HCT116 (cell line): ENCODE measurements at regions not wholly inside any gene's neighbourhood (a gene's known extent, or its start where the extent isn't known, plus 50 kb on each side); places are given as distances from the start of the nearest gene placed in this dataset.

ENCODE experiments used
- ATAC-seq: fragments of 200-7000 bp; cut with Tn5 transposase; 2 replicates; pipeline ENCODE4 v1.9.1; 2020; ENCODE audit warnings: mild to moderate bottlenecking, moderate library complexity
- BruUV-seq: library from RNA; stranded (reverse); fragments of 400-500 nt; replicated peaks from 2 replicates; lab custom pipeline; 2021; lab: Mats Ljungman, UMichigan
- CTCF ChIA-PET: fragments of 300-600 bp; sonication (Branson Sonifier 250); formaldehyde crosslinking; loops from one replicate; lab custom pipeline; 2021; ENCODE audit warnings: antibody characterized with exemption; lab: Charles Lee
- POLR2A ChIA-PET: fragments of 300-600, 350-600 bp; sonication (Branson Sonifier 250); formaldehyde crosslinking; loops from one replicate; lab custom pipeline; 2021; ENCODE audit warnings: antibody characterized with exemption; lab: Charles Lee
- RAD21 ChIA-PET, 2 experiments: fragments of 300-600 bp; sonication (Branson Sonifier 250); formaldehyde crosslinking; loops; one replicate each; lab custom pipeline; 2023; ENCODE audit warnings: low total read pairs in 2 of 2; ENCODE audit not compliant: uncharacterized antibody in 2 of 2, unreplicated experiment in 2 of 2, low non-redundant PET in 1 of 2; lab: Charles Lee
- DNase-seq: peaks from one replicate; pipeline ENCODE4 v3.0.0-alpha.2; 2010; ENCODE audit warnings: low read depth, low spot score
- H2AFZ ChIP-seq: fragments of 200-600 bp; shearing (Covaris generic), sonication (generic); 2 replicates; pipeline ENCODE4 v1.6.1; 2017; ENCODE audit warnings: low read depth, mixed run types, mixed read lengths, antibody characterized with exemption, low read length; ENCODE audit not compliant: poor library complexity, severe bottlenecking
- H3K27ac ChIP-seq: 2 replicates; pipeline ENCODE4 v1.5.1; 2012; ENCODE audit warnings: low read depth, low read length
- H3K27me3 ChIP-seq: fragments of 200-600 bp; sonication (generic); 2 replicates; pipeline ENCODE4 v1.6.1; 2016; ENCODE audit warnings: mixed run types, low read length, mixed read lengths; ENCODE audit not compliant: insufficient read depth
- H3K36me3 ChIP-seq, 2 experiments: fragments of 200-500 bp in 1 of 2; fragments of 200-600 bp in 1 of 2; sonication (Bioruptor generic) in 1 of 2; sonication (generic) in 1 of 2; 2 replicates each; pipeline versions ENCODE4 v1.5.1 to v1.6.1; 2014 to 2016; ENCODE audit warnings: low read length in 2 of 2, inconsistent platforms in 1 of 2, mixed read lengths in 1 of 2, mixed run types in 1 of 2; ENCODE audit not compliant: insufficient read depth in 2 of 2, control insufficient read depth in 1 of 2
- H3K4me1 ChIP-seq, 2 experiments: fragments of 200-600 bp in 1 of 2; sonication (generic) in 1 of 2; 2 replicates each; pipeline versions ENCODE4 v1.5.1 to v1.6.1; 2012 to 2017; ENCODE audit warnings: low read length in 2 of 2, inconsistent platforms in 1 of 2, mild to moderate bottlenecking in 1 of 2, mixed read lengths in 1 of 2, mixed run types in 1 of 2, moderate library complexity in 1 of 2; ENCODE audit not compliant: insufficient read depth in 2 of 2, control insufficient read depth in 1 of 2
- H3K4me2 ChIP-seq: fragments of 200-600 bp; sonication (generic); 2 replicates; pipeline ENCODE4 v1.6.1; 2017; ENCODE audit warnings: mixed run types, low read length, mixed read lengths
- H3K4me3 ChIP-seq, 2 experiments: fragments of 200-600 bp in 1 of 2; sonication (generic) in 1 of 2; replicated peaks in 1 of 2; 2 replicates each; pipeline ENCODE4 v1.5.1; 2011 to 2016; ENCODE audit warnings: low read length in 2 of 2, control low read depth in 1 of 2, low read depth in 1 of 2, mild to moderate bottlenecking in 1 of 2, mixed read lengths in 1 of 2, mixed run types in 1 of 2
- H3K79me2 ChIP-seq: fragments of 200-600 bp; sonication (generic); 2 replicates; pipeline ENCODE4 v1.6.1; 2017; ENCODE audit warnings: mild to moderate bottlenecking, mixed run types, low read length, moderate library complexity, mixed read lengths; ENCODE audit not compliant: insufficient read depth
- H3K9ac ChIP-seq: fragments of 200-600 bp; sonication (generic); 2 replicates; pipeline ENCODE4 v1.6.1; 2016; ENCODE audit warnings: low read length, mixed read lengths
- H3K9me2 ChIP-seq: fragments of 200-600 bp; sonication (generic), shearing (Covaris generic); 2 replicates; pipeline ENCODE4 v1.6.1; 2017; ENCODE audit warnings: mixed run types, mild to moderate bottlenecking, moderate library complexity; ENCODE audit not compliant: insufficient read depth
- H3K9me3 ChIP-seq, 2 experiments: fragments of 200-500 bp in 1 of 2; fragments of 200-600 bp in 1 of 2; sonication (Bioruptor generic) in 1 of 2; sonication (generic) in 1 of 2; 2 replicates each; pipeline ENCODE4 v1.6.1; 2014 to 2017; ENCODE audit warnings: low read length in 2 of 2, mixed read lengths in 2 of 2, inconsistent platforms in 1 of 2, low read depth in 1 of 2, mild to moderate bottlenecking in 1 of 2, mixed run types in 1 of 2, moderate library complexity in 1 of 2; ENCODE audit not compliant: control insufficient read depth in 1 of 2, insufficient read depth in 1 of 2
- H4K20me1 ChIP-seq: fragments of 200-600 bp; sonication (generic), shearing (Covaris generic); 2 replicates; pipeline ENCODE4 v1.6.1; 2017; ENCODE audit warnings: mixed run types, mild to moderate bottlenecking, moderate library complexity; ENCODE audit not compliant: insufficient read depth
- CBX3 ChIP-seq: IDR thresholded peaks from 2 replicates; pipeline ENCODE4 v1.6.1; 2012; ENCODE audit warnings: low read depth
- EGR1 ChIP-seq: IDR thresholded peaks from 2 replicates; pipeline ENCODE4 v1.6.1; 2012; ENCODE audit warnings: low read depth
- FOSL1 ChIP-seq: IDR thresholded peaks from 2 replicates; pipeline ENCODE4 v1.6.1; 2012; ENCODE audit warnings: low read depth
- JUND ChIP-seq: IDR thresholded peaks from 2 replicates; pipeline ENCODE4 v1.6.1; 2012
- RAD21 ChIP-seq: IDR thresholded peaks from 2 replicates; pipeline ENCODE4 v1.6.1; 2012; ENCODE audit warnings: low read depth, mild to moderate bottlenecking
- SIN3A ChIP-seq: IDR thresholded peaks from 2 replicates; pipeline ENCODE4 v1.6.1; 2012; ENCODE audit warnings: low read depth
- SP1 ChIP-seq: IDR thresholded peaks from 2 replicates; pipeline ENCODE4 v1.6.1; 2012; ENCODE audit warnings: low read depth
- SRF ChIP-seq: IDR thresholded peaks from 2 replicates; pipeline ENCODE4 v1.6.1; 2012; ENCODE audit warnings: low read depth
- YY1 ChIP-seq: IDR thresholded peaks from 2 replicates; pipeline ENCODE4 v1.6.1; 2011; ENCODE audit warnings: low read length, low read depth, moderate library complexity, mild to moderate bottlenecking; ENCODE audit not compliant: insufficient replicate concordance; ENCODE audit errors: extremely low read depth
- ZFX ChIP-seq: fragments of 450-650 bp; IDR thresholded peaks from 2 replicates; pipeline ENCODE4 v1.6.1; 2017
- ZNF274 ChIP-seq: fragments of 200-500 bp; sonication (Bioruptor generic); IDR thresholded peaks from 2 replicates; pipeline ENCODE4 v1.6.1; 2014; ENCODE audit warnings: mild to moderate bottlenecking, low read depth, low read length, inconsistent platforms
- intact Hi-C: fragments of 100-400 bp; cut with micrococcal nuclease; formaldehyde crosslinking; loops from 2 replicates; pipeline ENCODE4 v1.10.0; 2022
- TF ChIP-seq, protein P1 (sequence below), 3 experiments: fragments of 200-600 bp in 1 of 3; sonication (generic) in 1 of 3; IDR thresholded peaks in 2 of 3; conservative IDR thresholded peaks in 1 of 3; 2 replicates each; pipeline ENCODE4 v1.5.1; 2012 to 2017; ENCODE audit warnings: low read depth in 2 of 3, low read length in 2 of 3, antibody characterized with exemption in 1 of 3, borderline replicate concordance in 1 of 3, control low read depth in 1 of 3, mild to moderate bottlenecking in 1 of 3, mixed read lengths in 1 of 3, mixed run types in 1 of 3, moderate library complexity in 1 of 3; ENCODE audit not compliant: insufficient read depth in 1 of 3
- TF ChIP-seq, protein P2 (sequence below): IDR thresholded peaks from 2 replicates; pipeline ENCODE4 v1.6.1; 2011; ENCODE audit warnings: mild to moderate bottlenecking, low read length, moderate library complexity; ENCODE audit not compliant: insufficient replicate concordance; ENCODE audit errors: extremely low read depth
- TF ChIP-seq, protein P3 (sequence below): IDR thresholded peaks from 2 replicates; pipeline ENCODE4 v1.6.1; 2012

DNA sequence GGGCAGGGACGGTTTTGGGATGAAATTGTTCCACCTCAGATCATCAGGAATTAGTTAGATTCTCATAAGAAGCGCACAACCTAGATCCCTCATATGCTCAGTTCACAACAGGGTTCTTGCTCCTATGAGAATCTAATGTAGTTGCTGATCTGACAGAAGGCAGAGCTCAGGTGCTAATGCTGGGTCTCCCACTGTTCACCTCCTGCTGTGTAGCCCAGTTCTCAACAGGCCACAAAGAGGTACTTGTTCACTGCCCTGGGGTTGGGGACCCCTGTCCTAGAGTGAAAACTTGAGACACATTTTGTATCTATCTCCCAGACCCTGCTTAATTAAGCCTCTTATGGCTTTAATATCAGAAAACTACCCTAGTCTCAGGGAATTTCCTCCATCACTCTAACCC is 966.0 kb downstream of the PCDH17 start (continued):
- TF ChIP-seq, protein P1, sequence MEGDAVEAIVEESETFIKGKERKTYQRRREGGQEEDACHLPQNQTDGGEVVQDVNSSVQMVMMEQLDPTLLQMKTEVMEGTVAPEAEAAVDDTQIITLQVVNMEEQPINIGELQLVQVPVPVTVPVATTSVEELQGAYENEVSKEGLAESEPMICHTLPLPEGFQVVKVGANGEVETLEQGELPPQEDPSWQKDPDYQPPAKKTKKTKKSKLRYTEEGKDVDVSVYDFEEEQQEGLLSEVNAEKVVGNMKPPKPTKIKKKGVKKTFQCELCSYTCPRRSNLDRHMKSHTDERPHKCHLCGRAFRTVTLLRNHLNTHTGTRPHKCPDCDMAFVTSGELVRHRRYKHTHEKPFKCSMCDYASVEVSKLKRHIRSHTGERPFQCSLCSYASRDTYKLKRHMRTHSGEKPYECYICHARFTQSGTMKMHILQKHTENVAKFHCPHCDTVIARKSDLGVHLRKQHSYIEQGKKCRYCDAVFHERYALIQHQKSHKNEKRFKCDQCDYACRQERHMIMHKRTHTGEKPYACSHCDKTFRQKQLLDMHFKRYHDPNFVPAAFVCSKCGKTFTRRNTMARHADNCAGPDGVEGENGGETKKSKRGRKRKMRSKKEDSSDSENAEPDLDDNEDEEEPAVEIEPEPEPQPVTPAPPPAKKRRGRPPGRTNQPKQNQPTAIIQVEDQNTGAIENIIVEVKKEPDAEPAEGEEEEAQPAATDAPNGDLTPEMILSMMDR (IDR thresholded peaks at IDR 0.05 in 2 of 3, conservative IDR thresholded peaks at IDR 0.05 in 1 of 3; ENCODE audit: borderline replicate concordance in 1 of 3, insufficient read depth in 1 of 3, low read depth in 2 of 3, low read length in 2 of 3) = no peak
- TF ChIP-seq SIN3A = no peak
- TF ChIP-seq JUND = no peak
- TF ChIP-seq SRF = no peak
- TF ChIP-seq, protein P2, sequence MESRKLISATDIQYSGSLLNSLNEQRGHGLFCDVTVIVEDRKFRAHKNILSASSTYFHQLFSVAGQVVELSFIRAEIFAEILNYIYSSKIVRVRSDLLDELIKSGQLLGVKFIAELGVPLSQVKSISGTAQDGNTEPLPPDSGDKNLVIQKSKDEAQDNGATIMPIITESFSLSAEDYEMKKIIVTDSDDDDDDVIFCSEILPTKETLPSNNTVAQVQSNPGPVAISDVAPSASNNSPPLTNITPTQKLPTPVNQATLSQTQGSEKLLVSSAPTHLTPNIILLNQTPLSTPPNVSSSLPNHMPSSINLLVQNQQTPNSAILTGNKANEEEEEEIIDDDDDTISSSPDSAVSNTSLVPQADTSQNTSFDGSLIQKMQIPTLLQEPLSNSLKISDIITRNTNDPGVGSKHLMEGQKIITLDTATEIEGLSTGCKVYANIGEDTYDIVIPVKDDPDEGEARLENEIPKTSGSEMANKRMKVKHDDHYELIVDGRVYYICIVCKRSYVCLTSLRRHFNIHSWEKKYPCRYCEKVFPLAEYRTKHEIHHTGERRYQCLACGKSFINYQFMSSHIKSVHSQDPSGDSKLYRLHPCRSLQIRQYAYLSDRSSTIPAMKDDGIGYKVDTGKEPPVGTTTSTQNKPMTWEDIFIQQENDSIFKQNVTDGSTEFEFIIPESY = no peak
- TF ChIP-seq SP1 = no peak
- TF ChIP-seq, protein P3, sequence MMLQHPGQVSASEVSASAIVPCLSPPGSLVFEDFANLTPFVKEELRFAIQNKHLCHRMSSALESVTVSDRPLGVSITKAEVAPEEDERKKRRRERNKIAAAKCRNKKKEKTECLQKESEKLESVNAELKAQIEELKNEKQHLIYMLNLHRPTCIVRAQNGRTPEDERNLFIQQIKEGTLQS = no peak
- TF ChIP-seq EGR1 = no peak
- TF ChIP-seq, all 23 proteins: peak for 0

DNA sequence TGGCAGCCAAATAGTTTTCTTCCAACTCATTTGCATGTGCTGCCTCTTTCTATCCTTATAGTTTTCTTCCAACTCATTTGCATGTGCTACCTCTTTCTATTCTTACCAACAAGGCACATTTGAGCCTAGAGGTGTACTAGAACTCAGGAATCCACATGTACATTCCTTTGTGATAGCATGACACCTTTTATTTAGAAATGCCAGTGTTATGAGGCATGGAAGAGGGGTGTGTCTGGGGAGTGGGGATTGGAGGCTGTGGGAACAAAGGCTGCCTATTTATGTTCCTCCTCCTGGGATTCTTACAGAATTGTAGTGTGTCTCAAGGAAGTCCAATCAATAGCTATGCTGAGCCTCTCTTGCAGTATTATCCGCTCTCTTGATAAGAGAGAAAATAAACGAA is 966.7 kb downstream of the PCDH17 start:
- no peaks in the 10 kb centered on the region for H3K4me1 ChIP-seq
- ChIA-PET RAD21 (no interaction called here), POLR2A (no interaction called here)
- no peaks in the 10 kb centered on the region for H3K27me3 ChIP-seq
- H3K36me3 ChIP-seq = no peaks in the 10 kb centered on the region
- no peaks in the 10 kb centered on the region for H4K20me1 ChIP-seq
- no peak for ATAC-seq
- TF ChIP-seq SRF (no peak), FOSL1 (no peak), RAD21 (no peak), YY1 (no peak), EGR1 (no peak), ZNF274 (no peak), CBX3 (no peak), ZFX (no peak)
- TF ChIP-seq, protein P1 (IDR thresholded peaks at IDR 0.05 in 2 of 3, conservative IDR thresholded peaks at IDR 0.05 in 1 of 3; ENCODE audit: borderline replicate concordance in 1 of 3, insufficient read depth in 1 of 3, low read depth in 2 of 3, low read length in 2 of 3) = no peak
- TF ChIP-seq, protein P3 = no peak
- TF ChIP-seq, all 23 proteins: peak for 0
- no peaks in the 10 kb centered on the region for H3K79me2 ChIP-seq
- no peak overlapping the region for H3K9ac ChIP-seq
- H3K4me3 ChIP-seq = no peak overlapping the region
- CTCF ChIA-PET = no interaction called here
- no peak overlapping the region for H2AFZ ChIP-seq
- H3K4me2 ChIP-seq = no peak overlapping the region
- BruUV-seq = no TSS peak
- H3K9me2 ChIP-seq = no peaks in the 10 kb centered on the region
- intact Hi-C loops = no loop called here
- H3K27ac ChIP-seq = no peak overlapping the region
- DNase-seq = no peak
- peaks cover 14 to 38% of the 10 kb centered on the region in 2 experiments; a peak in 2 of 4 replicates for H3K9me3 ChIP-seq
